Ramos (cell line): ENCODE measurements at regions not wholly inside any gene's neighbourhood (a gene's known extent, or its start where the extent isn't known, plus 50 kb on each side); places are given as distances from the start of the nearest gene placed in this dataset.

Experiments used
- in situ Hi-C: fragments of 300-500 bp; cut with MboI; formaldehyde crosslinking; loops from one replicate; pipeline ENCODE4 v1.14.3; 2022; ENCODE audit warnings: low sequenced_read_pairs; ENCODE audit not compliant: unreplicated experiment

DNA sequence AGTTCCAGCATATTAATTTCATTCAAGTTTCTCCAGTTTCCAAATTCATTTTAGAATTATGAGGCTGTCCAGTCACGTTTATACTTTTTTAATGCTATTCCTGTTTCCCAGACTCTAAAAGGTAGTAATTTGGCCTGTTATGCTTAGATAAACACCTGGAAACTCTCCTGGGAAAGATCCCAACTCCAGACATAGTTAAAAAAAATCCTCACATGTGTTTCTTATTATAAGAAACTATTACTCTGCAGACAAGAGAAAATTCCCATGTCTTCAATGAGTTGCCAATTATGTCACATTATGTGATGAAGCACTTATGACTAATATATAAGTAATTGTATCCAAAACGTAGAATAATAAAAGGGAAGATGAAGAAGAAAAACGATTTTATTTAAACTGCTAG lies 137.1 kb upstream of the TMC3 start:
- in situ Hi-C loops: no loop called here

DNA sequence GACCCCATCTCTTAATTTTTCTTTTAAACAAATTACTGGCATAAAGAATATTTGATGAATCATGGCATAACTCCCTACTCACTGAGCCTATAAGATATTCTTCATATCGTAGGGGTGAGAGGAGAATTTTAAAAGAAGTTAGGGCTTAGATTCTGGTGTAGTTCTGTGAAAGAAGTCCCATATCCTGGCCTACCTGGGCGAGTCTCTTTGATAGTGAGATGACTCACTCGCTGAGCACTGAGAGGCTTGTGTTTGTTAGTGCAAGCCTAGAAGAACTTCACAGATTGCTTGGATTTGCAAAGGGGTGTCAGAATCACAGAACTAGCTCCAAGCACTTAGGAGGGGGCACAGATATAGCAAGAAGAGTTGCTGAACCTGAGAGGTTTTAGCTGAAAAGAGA lies 133.8 kb upstream of the TMC3 start:
- in situ Hi-C loops: no loop called here

- in situ Hi-C loops: no loop called here
Measured at GRCh38 chr15:81506936-81507335, 132.9 kb upstream of the TMC3 start.

GRCh38 chr15:81506071-81506470 lies 132.1 kb upstream of the TMC3 start:
- in situ Hi-C loops: no loop called here

DNA sequence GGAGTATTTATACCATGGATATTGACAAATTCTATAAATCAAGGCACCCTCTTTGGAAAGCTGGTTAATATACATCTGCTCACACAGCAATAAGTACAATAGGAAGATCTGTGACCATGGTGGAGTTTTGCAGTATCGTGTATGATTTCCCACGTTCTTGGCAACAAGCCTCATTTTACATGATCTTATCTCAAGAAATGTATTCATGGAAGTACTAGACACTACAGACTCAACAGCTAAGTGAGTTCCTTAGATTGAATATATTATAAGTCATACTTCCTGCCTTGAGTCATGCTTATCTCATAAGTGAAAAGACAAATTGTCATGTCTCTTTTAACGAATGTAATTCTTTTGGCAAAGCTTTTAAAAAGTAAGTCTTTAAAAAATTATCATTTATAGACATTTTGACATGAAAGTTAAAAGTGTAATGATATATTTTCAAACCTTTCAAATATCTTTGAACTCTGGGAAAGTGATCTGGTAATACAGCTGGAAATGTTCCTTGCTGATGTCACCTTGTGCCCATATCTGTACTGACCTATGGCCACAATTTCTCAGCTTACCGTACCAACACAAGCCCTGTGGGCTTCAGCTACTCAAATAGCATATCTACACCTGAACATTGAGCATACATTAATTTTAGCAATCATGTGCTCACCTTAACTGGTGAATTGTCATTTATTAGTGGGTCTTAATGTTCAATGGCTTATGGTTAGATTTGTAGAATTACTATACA lies 130.3 kb upstream of the TMC3 start:
- in situ Hi-C loops: no loop called here

DNA sequence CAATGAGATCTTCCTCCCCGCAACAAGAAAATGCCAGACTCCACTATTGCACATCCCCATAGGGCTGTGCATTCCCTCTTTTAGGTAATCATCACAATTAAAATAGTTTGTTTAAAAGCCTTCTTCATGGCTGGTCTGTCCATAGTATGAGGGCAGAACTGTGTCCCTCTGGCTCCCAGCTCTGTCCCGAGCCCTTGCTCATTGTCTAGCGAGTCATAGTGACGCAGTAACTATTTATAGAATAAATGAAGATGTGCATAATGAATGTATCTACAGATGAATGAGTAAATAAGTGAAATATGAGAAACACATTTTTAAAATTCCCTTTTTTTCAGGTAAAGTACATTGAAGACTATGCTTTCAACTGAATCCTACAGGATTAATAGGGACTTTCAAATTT lies 128.4 kb upstream of the TMC3 start:
- in situ Hi-C loops: no loop called here

DNA sequence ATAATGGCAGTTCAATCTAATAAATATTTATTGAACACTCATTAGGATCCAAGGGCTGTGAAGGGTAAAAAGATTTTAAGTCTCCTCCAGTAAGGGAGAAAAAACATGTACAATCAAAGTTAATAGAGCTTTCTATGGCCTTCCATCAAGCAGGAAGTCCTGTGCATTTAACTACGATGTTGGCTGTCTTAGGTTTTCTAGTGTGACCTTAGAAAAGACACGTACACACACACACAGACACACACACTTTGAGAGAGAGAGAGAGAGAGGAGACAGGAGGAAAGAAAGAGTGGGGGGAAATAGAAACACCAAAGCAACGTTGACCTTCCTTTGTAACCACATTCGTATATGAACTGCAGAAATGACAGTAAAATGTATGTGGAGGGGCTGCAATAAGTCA lies 126.1 kb upstream of the TMC3 start:
- in situ Hi-C loops: no loop called here

DNA sequence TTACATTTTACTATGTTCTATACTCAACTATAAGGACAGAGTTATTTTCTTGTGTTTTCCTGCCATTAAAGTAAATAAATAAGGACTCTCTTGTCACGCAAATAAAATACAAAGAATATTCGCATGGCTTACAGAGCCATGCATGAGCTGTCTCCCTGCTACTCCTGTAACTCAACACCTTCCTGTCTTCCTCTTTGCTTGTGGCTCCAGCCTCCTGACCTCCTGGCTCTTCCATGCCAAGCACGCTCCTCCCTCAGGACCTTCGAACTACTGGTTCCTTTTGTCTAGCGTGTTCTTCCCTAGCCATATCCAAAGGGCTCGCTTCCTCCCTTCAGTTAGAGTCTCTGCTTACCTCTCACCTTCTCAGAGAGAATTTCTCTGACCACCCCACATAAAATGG lies 124.3 kb upstream of the TMC3 start:
- in situ Hi-C loops: no loop called here

DNA sequence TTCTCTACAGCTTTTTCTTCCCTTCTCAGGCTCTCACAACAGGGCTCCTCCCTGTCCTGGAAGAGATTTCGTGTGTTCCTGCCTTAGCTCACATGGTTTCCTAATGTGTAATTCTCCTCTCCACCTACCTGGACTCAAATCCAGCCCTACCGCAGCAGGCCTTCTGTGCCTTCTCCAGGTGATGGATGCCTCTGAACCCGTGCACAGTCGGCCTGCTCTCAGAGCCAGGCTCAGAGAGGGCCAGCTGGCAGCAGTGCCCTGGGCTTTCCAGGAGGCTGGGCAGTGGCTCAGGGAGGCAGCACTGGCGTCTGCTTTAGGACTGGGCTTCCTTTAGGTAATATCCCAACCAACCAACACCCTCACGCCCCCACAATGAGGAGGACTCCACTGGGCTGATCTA lies 123.2 kb upstream of the TMC3 start:
- in situ Hi-C loops: no loop called here

GRCh38 chr15:81495780-81496467 lies 121.9 kb upstream of the TMC3 start:
- in situ Hi-C loops: no loop called here

DNA sequence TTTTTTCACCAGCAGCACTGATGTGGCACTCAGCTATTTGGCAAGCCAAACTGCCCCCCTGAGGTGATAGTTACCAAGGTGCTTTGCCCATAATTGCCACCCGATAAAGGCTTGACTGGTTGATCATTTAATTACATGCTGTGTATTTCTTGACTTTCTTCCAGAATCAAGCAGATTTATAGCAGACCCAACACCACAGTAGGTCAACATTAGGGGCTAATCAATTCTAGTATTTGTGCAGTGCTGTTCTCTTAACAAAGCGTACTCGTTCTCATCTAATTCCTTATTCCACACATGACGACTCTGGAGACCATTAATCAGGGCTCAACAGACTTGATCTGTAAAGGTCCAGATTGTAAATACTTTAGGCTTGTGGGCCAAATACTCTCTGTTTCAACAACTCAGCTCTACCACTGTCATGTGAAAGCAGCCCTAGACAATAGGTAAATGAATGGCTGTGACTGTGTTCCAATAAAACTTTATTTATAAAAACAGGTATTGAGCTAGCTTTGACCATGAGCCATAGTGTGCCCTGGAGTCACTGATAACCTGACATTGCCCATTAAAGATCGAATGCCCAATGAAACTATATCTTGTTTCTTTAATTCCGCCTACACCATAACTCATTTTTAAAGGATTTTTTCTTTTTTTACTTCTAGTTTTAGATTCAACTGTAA lies 119.1 kb upstream of the TMC3 start:
- in situ Hi-C loops: no loop called here

DNA sequence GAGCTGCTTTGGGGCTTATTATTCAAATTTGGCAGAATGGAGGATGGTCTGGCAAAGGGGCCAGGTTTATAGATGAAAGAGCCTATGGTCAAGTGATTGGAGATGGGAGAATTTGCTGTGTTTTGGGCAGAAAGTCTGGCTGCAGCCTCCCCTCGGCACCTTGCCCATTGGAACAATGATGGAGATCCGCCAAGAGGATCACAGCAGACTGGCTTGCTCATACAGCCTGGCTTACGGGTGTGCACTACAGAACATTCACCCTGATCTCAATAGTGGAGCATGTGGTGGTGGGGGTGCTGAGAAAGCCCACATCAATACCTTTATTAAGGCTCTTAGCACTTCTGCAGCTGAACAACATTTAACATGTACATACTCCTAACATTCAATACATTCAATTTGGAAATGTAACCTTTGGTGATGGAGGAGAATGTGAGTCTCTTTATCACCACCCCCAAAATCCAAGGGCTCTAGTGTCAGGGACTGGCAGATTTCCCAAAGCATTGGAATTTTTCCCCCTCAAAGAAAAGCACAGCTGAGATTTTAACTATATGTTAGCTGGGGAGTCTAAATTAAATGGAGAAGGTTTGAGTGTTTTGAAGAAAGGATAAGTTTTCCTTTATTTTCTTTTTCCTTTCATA lies 118.4 kb upstream of the TMC3 start:
- in situ Hi-C loops: no loop called here

DNA sequence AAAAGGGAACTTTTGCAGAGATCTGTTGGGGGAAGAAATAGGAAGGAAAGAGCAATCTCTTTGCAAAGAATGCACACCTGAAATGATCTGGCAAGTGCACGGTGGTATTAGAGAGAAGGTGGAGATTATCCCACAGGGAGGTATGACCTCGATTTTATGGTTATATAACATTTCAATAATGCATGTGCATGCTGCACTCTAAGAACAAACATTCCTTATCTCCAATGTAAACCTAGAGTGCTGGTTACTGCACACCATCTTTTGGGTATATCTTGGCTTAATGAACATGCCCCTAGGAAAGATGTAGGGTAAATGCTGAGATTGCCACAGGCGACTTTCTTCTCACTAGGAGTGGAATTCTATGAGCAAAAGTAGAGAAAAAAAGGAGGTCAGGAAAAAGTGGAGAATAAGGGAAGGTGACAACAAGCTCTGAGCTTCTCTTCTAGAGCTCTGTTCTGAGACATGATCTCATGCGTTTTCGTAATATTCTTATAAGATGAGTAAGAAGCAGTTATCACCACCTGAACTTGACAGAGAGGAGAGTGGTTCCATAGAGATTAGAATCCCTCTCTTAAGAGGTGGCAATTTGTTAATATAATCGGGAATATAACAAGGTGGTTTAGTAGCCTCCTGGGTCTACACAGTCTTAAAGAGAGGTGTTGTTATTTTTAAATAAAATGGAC lies 117.5 kb upstream of the TMC3 start:
- in situ Hi-C loops: no loop called here

GRCh38 chr15:81485806-81486205 lies 111.8 kb upstream of the TMC3 start:
- in situ Hi-C loops: no loop called here

DNA sequence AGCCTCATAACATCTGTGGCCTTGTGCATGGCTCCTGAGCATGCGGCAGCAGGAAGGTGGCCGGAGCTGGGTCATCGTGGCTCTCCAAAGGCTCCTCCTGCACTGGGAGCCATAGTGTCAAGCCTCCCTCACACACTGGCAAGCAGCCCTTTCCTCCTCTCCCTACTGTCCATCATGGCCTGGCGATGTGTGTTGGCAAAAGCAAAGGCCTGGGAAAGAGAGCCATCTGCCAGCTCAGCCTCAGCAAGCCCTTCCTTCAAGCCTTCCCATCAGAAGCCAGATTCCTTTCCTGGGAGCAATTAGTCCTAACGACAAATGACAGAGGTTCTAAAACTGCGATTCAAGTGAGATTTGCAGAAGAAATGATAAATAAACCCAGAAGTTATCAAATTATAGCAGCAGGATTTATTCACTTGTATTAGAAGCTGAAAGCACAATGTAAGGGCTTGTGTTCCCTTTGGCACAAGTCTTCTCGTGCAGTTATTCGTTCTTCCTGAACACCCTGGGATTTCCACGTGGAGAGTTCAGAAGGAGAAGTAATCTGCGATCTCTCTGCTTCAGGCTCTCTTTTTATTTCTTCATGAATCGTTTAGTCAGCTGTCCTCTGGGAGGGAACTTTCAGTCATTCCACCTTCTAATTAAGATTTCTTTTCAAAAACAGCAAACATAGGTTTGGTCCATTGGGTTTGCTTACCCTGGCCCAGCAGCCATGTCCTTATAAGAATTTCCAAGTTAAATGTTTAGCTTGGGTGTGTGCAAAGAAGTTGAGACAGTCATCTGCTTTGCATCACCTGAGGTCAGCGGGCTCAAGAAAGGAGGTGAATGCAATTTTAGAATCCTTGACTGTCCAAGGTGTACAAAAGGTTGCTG lies 110.3 kb upstream of the TMC3 start:
- in situ Hi-C loops: loop anchor here (5.0 kb wide), 1 partner anchor 453 kb away; no protein-coding TSS in a partner anchor

DNA sequence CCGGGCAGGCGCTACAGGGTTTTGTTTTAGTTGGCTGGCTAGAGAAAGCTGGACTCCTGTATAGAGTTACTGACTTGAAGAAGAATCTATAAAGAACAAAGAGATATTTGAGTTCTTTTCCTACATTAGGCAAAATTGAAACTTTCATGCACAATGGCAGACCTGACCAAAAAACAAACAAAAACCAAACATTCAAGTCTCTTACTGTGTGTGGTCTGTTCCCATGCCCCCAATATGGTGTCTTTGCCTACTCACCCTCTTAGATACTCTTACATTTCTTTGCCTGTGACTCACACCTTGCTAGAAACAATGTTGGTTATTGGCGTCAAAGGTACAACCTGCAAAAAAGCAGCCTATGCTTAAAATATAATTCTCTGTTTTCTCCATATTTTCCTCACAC lies 109.5 kb upstream of the TMC3 start:
- in situ Hi-C loops: loop anchor here (5.0 kb wide), 1 partner anchor 454 kb away; no protein-coding TSS in a partner anchor

DNA sequence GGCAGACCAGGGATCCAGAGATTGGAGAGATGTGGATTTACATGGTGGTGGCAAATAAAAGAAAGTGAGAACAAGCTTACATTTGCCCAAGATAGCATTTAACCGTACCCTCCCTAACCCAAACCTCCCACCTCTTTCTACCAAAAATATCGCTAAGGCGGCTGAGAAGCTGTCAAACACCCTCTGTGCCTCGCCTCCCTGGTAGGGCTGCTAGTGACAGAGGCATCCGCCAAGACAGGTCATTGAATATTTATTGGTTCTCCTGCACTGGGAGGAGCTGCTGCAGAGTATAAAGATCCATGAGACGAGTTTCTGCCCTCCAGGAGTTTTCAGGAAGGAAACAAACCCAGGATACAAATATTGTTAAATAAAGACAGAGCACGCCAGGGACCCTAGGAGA lies 107.3 kb upstream of the TMC3 start:
- in situ Hi-C loops: loop anchor here (5.0 kb wide), 1 partner anchor 456 kb away; no protein-coding TSS in a partner anchor

DNA sequence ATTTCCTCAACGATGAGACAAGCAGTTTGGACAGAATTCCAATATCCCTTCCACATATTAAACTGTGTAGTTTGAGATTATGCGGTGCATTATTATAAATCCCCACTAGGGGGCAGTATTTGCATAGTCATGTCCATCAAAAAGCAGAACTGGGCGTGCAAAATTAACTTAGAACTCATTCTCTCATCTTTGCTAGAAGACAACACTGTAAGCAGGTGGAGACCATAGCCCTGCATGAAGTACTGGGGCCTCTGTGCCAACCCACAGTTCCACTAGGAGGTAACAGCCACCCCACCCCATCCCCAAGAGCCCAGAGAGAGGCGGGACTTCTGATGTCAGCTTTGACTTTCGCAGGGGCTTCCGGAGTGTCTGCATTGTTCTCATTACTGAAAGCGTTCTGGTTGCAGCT lies 106.6 kb upstream of the TMC3 start:
- in situ Hi-C loops: loop anchor here (5.0 kb wide), 1 partner anchor 457 kb away; no protein-coding TSS in a partner anchor

DNA sequence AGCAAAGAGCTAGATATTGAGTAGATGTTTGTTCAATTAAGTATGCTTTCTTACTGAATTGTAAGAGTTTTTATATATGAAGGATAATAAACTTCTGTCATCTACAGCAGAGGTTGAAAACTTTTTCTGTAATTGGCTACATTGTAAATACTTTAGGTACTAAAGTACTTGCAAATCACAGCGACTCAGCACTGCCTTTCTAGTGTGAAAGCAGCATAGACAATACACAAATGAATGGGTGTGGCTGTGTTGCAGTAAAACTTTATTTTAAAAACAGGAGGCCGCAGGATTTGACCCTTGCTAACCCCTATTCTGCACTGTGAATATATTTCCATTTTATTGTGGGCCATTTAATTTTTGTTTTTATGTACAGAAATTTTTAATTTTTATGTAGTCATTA lies 104.3 kb upstream of the TMC3 start:
- in situ Hi-C loops: no loop called here
